ENCODE measurements at regions not wholly inside any gene's neighbourhood (a gene's known extent, or its start where the extent isn't known, plus 50 kb on each side); places are given as distances from the start of the nearest gene placed in this dataset.

- no peak overlapping the region for H3K4me3 ChIP-seq
- no peaks in the 10 kb centered on the region for H3K27me3 ChIP-seq
- no peaks in the 10 kb centered on the region for H3K9me3 ChIP-seq
- intact Hi-C loops (cut with DNase I): no loop called here
- no peak overlapping the region for H3K27ac ChIP-seq
- TF ChIP-seq, protein P1, sequence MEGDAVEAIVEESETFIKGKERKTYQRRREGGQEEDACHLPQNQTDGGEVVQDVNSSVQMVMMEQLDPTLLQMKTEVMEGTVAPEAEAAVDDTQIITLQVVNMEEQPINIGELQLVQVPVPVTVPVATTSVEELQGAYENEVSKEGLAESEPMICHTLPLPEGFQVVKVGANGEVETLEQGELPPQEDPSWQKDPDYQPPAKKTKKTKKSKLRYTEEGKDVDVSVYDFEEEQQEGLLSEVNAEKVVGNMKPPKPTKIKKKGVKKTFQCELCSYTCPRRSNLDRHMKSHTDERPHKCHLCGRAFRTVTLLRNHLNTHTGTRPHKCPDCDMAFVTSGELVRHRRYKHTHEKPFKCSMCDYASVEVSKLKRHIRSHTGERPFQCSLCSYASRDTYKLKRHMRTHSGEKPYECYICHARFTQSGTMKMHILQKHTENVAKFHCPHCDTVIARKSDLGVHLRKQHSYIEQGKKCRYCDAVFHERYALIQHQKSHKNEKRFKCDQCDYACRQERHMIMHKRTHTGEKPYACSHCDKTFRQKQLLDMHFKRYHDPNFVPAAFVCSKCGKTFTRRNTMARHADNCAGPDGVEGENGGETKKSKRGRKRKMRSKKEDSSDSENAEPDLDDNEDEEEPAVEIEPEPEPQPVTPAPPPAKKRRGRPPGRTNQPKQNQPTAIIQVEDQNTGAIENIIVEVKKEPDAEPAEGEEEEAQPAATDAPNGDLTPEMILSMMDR (IDR thresholded peaks at IDR 0.05): no peak
- TF ChIP-seq POLR2A (IDR thresholded peaks at IDR 0.05): no peak
- DNase-seq: no peak
- no peaks in the 10 kb centered on the region for H3K36me3 ChIP-seq
- H3K4me1 ChIP-seq (ENCODE audit: insufficient read depth): no peaks in the 10 kb centered on the region
- 74 to 79% (median 79%) methylated on average over 15 of the region's 15 CpGs for WGBS, 3 donors
These were observed 113.2 kb upstream of the CACHD1 start for GRCh38 chr1:64356636-64357256.

GRCh38 chr1:64357422-64357821 lies 112.5 kb upstream of the CACHD1 start:
- 29 to 39% (median 30%) methylated on average over 6 of the region's 6 CpGs for whole genome bisulfite sequencing, 3 donors
- Histone ChIP-seq H3K27ac (no peak overlapping the region), H3K4me1 (ENCODE audit: insufficient read depth) (no peaks in the 10 kb centered on the region), H3K27me3 (no peaks in the 10 kb centered on the region), H3K36me3 (no peaks in the 10 kb centered on the region), H3K4me3 (no peak overlapping the region), H3K9me3 (no peaks in the 10 kb centered on the region)
- TF ChIP-seq, protein P1 (IDR thresholded peaks at IDR 0.05): no peak
- TF ChIP-seq EP300 (IDR thresholded peaks at IDR 0.05) (no peak), POLR2A (IDR thresholded peaks at IDR 0.05) (no peak)
- DNase-seq: no peak
- intact Hi-C loops (cut with DNase I): no loop called here

GRCh38 chr1:64358692-64359091 lies 111.2 kb upstream of the CACHD1 start:
- no peaks in the 10 kb centered on the region for H3K36me3 ChIP-seq
- no peaks in the 10 kb centered on the region for H3K9me3 ChIP-seq
- no peak overlapping the region for H3K27ac ChIP-seq
- TF ChIP-seq, protein P1 (IDR thresholded peaks at IDR 0.05): no peak
- TF ChIP-seq EP300 (IDR thresholded peaks at IDR 0.05) (no peak), POLR2A (IDR thresholded peaks at IDR 0.05) (no peak)
- 76 to 83% (median 81%) methylated on average over 5 of the region's 5 CpGs for WGBS, 3 donors
- DNase-seq: no peak
- no peaks in the 10 kb centered on the region for H3K4me1 ChIP-seq (ENCODE audit: insufficient read depth)
- intact Hi-C loops (cut with DNase I): no loop called here
- H3K27me3 ChIP-seq: no peaks in the 10 kb centered on the region
- H3K4me3 ChIP-seq: no peak overlapping the region

DNA sequence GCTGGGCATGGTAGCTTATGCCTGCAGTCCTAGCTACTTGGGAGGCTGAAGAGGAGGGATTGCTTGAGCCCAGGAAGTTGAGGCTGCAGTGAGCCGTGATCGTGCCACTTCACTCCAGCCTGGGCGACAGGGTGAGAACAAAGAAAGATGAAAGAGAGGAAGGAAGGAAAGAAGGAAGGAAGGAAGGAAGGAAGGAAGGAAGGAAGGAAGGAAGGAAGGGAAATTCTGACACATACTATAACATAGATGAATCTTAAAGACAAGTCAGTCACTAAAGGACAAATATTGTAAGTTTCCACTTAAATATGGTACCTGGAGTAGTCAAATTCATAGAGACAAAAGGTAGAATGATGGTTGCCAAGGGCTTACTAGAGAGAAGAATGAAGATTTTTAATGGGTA lies 108.0 kb upstream of the CACHD1 start:
- intact Hi-C loops (cut with DNase I): no loop called here
- no peaks in the 10 kb centered on the region for H3K9me3 ChIP-seq
- DNase-seq: no peak

More for the DNA sequence above, 108.0 kb upstream of the CACHD1 start:
- Histone ChIP-seq H3K4me3 (no peak overlapping the region), H3K4me1 (ENCODE audit: insufficient read depth) (no peaks in the 10 kb centered on the region), H3K27ac (no peak overlapping the region), H3K27me3 (no peaks in the 10 kb centered on the region), H3K36me3 (no peaks in the 10 kb centered on the region)
- 83 to 93% (median 92%) methylated on average over 3 of the region's 3 CpGs for WGBS, 3 donors
- TF ChIP-seq EP300 (IDR thresholded peaks at IDR 0.05) (no peak), POLR2A (IDR thresholded peaks at IDR 0.05) (no peak)
- TF ChIP-seq, protein P1 (IDR thresholded peaks at IDR 0.05): no peak
